ENCODE measurements at regions not wholly inside any gene's neighbourhood (a gene's known extent, or its start where the extent isn't known, plus 50 kb on each side); places are given as distances from the start of the nearest gene placed in this dataset.
"Not testable (repeated sequence)": the region's sequence is repeated elsewhere in the genome, so short reads cannot be mapped to it uniquely, and the experiment has no call there.

DNA sequence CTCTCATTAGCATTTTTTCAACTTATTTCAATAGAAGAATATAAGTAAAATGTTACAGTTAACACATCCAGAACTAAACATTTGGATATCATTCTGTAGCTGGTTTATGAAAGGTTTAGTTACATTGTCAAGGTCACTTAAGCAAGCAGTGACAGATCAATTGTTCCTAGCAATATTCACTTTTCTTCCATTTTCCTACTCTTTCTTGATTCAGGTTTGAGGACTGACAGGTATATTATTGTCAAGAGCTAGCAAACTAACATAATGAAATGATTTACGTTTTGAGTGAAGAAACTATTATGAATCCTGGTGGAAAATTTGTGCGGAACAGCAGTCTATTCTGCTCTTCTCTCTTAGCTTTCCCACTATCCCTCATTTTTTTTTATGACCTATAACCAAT, 220.4 kb upstream of the ADGRL4 start:
- no peak for DNase-seq (ENCODE audit: low spot score)

DNA sequence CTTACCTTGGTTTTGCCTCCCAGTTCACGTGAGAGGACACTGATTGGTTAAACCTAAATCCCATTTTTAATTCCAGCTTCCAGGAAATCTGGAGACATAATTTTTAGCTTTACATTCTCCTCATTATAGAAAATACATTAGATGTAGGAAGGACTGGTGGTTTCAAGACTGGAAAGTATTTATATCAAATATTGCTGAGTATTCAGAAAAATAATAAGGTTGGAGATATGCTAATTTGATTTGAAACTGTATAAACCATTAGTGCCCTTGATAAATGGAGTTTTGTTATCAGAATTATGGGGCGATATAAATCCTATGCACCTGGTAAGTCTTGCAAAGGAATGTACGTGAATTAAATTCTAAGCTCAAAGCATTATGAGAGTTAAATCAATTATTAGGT, 218.0 kb upstream of the ADGRL4 start:
- DNase-seq (ENCODE audit: low spot score): no peak

DNA sequence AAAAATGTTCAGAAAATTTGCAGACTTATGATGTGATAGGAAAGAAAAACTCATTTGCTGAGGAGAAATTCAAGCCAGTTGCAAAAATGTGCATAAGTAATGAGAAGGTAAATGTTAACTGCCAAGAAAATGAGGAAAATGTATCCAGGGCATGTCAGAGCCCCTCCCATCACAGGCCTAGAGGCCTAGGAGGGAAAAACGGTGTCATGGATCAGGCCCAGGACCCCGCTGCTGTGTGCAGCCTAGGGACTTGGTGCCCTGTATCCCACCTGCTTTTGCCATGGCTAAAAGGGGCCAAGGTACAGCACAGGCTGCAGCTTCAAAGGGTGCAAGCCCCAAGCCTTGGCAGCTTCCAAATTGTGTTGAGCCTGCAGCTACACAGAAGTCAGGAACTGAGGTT, 214.0 kb upstream of the ADGRL4 start:
- DNase-seq (ENCODE audit: low spot score): no peak

DNA sequence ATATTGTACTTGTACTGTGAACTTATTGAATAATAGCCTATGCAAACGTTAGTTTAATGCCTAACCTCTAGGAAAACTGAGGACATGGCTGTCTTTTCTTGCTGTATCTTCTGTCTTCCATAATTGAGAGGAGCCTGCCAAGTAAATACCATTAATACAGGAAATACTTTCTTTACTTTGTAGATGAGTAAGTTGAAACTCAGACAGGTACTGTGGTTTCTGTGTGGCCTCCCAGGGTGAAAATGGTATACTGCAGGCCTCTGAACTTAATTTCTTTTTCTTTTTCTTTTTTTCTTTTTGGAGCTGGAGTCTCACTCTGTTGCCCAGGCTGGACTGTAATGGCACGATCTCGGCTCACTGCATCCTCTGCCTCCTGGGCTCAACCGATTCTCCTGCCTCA, 208.8 kb upstream of the ADGRL4 start:
- DNase-seq (ENCODE audit: low spot score): no peak

DNA sequence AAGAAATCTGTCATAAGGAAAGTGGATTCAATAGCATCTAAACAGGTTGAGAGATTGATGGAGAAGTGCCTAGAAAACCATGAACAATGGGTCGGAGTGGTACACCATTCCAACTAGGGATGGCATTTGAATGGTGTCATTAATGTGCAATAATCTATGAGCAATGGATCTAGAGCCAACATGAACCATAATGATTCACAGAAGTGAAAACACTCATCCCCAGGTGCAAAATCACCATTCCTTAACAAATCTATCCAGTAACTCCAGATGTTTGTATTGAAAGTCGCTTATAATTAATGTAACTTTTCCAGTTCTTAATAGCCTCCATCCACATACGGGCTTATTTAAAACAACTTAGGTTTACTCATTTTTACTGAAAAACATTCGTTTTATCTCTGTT, 201.3 kb upstream of the ADGRL4 start:
- DNase-seq (ENCODE audit: low spot score): no peak

DNA sequence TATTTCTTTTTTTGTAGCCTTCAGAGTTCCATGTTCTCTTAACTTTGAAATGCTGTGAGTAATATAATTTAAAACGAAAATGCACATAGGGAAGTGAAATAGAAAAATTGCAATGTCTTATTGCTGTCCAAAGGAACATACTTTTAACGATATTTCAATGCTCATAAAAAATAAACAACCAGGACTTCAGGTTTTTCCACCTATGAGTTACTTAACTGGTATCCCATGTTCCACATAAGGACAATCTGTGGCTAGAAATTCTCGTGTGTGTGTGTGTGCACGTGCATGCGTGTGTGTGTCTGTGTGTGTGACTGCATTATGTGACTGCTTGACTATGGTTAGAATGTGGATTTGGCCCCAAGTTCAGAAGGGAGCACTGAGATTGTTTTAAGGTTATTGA, 200.8 kb upstream of the ADGRL4 start:
- DNase-seq (ENCODE audit: low spot score): no peak

DNA sequence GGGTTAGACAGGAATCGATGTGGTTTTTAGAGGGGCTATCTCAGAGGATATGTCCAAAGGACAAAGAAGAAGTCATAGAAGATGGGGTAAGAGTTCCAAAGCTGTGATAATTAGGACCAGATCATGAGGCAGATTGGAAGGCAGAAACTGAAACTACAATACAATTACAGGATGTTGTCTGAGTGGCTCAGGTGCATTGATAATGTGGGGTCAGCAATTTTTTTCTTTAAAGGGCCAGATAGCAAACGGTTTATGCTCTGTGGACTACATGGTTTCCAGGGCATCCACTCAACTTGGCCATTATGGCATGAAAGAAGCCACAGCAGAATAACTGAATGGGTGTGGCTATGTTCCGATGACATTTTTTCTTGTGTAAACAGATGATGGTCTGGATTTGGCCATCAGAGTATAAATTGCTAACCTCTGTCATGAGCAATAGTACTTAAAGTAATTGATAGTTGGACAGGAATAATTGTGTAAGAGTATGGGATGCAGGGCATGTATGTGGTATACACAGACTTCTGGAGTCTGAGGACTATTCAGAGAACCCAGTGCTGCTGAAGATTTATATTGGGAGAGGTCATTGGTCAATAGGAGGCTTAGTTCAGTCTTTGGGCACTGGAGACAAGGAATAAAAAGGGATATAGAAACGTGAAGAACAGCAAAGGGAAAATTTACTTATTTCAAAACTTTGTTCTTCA, 198.4 kb upstream of the ADGRL4 start:
- no peak for DNase-seq (ENCODE audit: low spot score)

DNA sequence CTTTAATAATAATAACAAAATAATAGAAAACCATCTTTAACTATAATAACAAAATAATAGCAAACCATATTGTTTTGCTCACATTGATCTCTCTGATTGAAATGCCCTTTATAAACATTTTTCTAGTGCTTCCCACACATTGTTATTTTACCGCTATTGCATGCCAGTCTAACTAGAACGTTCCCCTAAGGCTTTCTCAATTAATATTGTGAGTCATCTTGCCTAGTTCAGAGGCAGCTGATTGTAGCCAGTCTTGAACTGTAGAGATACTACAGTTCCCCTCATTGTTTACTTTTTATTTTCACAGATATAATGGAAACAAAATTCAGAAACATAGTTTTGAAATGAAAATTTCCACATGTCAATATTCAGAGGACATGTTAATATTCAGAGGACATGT, 192.3 kb upstream of the ADGRL4 start:
- no peak for DNase-seq (ENCODE audit: low spot score)

DNA sequence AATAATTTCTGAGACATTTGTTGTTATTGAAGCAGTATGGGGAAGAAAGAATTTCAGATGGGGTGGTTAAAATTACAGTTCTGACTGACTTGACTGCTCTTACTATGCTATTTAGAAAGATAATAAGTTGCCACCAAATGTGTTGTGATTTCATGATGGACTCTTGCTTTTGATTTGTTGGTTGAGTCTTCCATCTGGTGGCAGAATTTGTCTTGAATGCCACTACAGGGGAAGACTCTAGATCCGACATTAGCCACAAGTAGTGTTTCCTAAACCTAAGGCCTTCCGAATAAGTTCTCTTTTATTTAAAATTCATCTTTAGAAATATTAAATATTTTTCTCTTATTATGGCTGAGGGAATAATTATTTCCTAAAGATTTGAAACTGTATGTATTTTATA, 190.9 kb upstream of the ADGRL4 start:
- DNase-seq (ENCODE audit: low spot score): peak; percentile 0

DNA sequence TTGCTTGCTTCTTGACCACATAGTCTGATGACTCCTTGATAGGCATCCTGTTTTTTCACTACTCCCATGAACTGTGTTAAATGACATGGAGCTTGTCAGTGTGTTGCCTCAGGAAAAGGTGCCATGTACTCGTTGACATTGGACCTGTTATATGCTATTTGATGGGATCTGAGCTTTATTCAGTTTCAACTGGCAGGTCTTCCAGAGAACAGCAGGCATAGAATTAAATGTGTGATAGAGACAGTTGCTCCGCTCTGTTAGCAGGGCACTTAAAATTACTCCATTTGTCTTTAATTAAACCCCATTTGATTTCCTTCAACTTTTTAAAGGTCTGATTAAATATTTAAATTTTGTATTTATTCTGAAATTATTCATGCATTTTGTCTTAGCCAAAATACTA, 189.7 kb upstream of the ADGRL4 start:
- no peak for DNase-seq (ENCODE audit: low spot score)

DNA sequence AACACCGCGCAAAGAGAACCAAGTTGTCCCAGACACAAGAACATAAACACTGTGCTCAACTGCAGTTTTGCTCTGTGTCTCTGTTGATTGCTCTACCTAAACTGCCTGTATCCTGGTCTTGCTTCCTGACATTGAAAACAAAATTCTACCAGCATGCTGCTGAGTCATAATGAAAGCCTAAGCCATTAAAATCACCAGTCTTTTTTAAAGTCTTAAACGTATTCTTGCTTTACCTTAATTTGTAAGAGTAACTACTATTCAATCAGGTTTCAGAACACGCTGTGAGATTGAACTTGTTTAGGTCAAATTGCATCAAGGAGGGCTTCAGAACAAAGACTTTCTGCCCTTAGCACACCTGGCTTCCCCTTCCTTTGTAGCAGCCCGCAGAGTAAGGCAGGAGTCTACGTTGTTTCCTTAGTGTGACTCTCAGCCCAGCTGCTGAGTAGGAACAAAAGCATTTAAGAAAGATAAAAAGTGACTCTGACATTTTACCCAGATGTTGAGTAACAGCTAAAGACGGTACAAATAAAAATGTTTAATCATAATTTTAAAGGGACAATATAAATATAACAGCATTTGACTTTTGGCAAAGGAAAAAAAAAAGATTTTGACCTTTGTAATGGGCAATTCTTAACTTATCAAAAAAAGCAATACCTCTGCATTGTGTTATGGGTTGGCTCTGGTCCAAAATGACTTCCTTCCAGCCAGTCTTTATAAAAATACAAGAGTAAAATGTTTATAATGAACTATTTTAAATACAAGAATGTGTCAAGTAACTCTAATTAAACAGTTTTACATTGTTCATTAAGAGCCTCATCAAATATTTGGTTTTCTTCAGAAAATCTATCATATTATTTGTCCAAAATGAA, 186.9 kb upstream of the ADGRL4 start:
- DNase-seq (ENCODE audit: low spot score): no peak

DNA sequence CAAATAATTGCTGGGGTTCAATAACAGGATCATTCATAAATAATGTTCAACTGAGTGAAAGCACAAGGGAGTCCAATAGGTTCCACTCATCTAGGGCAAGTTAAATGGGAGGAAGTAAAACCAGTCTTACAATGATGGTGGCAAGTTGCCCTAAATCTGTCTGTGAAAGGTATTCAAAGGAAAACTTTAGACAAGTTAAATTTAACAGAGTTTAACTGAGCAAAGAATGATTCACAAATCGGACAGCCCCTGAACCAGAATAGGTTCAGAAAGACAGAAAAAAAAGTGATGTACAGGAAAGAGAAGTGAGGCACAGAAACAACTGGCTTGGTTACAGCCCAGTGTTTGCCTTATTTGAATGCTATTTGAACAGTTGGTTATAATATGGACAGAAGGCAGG, 183.5 kb upstream of the ADGRL4 start:
- no peak for DNase-seq (ENCODE audit: low spot score)

DNA sequence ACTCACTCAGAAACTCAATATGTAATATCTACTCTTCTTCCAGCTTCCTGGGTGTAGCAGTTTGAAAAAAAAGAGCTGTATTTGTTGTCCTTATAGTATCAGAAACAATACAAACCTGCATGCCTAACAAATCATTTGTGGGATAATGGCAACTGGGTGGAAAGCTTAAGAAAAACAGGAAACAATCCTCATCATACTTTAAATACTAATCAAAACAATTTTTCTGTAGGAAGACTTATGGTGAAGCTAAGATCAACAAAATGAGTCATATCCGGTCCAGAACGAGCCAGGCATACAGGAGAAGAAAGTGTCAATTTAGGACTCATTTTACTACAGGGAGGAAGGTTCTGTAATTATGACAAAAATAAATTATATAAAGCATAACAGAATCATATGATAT, 181.8 kb upstream of the ADGRL4 start:
- DNase-seq (ENCODE audit: low spot score): no peak

DNA sequence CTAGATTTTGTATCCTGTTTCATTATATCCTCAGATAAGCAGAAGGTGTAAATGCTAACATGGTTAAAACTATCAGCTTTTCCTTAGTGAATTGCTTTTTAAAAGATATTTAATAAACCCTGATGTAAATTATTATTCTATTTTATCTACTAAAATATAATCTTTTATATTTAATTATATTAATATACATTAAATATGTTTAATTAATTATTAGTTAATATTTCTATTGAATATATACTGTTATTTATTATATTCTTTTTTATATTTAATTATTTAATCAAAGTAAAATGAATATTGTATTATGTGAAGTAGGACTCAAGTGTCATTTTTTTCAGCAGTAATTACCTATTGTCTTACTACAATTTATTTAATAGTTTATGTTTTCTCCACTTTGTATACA, 179.7 kb upstream of the ADGRL4 start:
- no peak for DNase-seq (ENCODE audit: low spot score)

DNA sequence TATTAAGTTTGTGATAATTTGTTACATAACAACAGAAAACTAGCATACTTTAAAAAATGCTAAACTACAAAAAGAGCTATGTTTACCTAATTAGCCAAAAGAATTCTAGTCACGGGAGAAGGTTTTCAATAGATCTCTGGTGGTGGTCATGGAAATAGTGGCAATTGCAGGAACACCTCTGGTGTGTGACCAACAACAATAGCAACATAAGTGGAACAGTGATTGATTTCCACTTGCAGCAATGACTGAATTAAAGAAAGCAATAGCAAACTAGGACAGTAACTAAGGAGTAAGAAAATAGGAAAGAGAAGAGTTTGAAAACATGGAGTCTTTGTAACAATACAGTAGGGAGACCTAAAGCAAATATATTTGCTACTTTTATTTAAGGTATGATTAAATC, 171.3 kb upstream of the ADGRL4 start:
- DNase-seq (ENCODE audit: low spot score): no peak

DNA sequence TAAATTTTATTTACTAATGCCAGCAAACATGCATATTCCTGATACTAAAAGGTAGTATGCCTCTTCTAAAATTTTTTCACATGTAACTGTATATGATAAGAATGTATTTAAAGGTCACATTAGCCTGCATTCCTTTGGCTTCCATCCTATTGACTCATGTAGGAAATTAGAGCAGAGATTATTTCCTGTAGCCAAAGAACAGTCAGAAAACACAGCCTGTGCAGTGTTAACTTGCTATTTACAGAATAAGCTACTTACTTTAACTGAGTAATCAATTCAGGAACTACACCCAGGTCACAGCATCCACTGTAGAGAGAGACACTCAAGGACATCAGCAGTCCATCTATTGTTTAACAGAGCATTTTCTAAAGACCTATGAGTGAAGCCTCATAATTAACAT, 154.5 kb upstream of the ADGRL4 start:
- no peak for DNase-seq (ENCODE audit: low spot score)

DNA sequence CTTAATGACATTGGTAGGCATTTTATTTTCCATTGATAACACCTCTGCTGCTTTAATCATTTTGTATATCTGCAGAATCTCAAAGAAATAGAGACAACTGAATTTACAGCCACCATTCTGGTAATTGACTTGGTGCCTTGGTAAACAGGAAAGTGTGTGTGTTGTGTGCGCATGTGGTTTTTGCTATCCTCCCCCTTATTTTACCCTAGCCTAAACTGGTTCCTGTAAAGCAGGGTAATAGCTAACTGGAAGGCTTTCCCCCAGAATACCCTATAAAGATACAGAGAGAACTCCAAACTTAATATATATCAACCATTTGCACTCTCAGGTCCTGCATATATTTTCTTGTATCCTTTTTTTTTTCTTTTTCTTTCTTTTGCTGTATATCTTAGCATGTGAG, 149.5 kb upstream of the ADGRL4 start:
- DNase-seq (ENCODE audit: low spot score): no peak

DNA sequence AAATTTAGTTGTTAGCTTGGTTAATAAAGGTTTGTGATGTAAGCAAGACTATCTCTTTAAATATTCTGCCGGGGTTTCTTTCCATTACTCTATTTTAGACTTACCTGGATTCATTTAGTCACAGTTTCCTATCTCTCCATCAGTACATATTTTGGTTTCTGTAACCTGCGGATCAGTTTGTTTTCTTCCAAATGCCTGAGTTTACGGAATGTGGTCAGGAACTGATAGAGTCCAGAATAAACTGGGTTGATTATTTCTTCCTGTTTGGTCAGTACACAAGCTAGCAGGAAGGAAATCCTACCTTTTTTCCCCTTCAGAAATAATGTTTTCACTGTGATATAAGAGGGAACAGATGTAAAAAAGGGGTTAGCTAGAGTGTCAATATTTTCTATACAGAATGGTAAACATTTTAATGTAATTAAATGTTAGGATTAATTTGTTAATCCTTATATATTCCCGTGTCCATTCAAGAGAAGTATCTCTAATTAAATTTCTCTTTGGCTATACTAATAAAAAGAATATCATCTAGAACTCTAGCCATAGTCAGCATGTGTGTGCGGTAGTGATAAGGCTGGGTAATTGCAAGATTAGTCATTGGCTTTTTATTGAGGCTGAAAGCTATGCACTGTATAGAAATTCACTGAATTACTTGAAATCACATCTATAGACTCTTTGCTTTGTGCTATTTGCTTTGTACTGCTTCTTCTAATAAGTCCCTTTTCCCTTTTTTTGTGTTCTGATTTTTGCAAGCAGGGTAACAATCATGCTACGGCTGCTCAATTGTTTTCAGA, 144.7 kb upstream of the ADGRL4 start:
- no peak for DNase-seq (ENCODE audit: low spot score)

DNA sequence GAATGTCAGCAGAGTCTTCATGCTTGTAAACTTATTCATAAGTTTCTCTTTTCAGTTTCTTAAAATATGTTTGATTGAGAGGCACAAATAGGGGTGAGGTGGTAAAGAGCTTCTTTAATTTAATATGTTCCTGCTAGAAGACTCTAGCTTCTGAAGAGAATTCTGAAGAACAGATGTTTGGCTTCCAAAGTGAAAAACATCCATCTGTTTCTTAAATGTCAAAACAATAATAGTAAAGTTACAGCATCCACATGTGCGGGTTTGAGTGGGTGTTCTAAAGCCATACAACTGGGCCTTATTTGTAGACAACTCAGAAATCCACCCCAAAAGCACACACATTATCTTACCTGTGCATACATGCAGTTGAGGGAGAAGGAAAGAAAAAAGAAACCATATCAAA, 144.0 kb upstream of the ADGRL4 start:
- DNase-seq (ENCODE audit: low spot score): no peak

DNA sequence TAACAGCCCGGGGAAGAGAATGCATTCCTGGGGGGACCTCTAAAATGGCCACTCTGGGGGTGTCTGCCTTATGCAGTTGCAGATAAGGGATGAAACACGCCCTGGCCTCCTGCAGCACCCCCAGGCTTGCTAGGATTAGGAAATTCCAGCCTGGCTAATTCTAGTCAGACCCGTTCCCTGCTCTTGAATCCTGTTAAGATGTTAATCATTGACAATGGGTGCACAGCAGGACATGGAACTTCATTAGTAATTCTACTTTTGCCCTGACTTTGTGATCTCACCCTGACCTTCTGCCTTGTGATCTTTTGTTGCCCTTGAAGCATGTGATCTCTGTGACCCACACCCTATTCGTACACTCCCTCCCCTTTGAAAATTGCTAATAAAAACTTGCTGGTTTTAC, 131.7 kb upstream of the ADGRL4 start:
- not testable (repeated sequence) for DNase-seq (ENCODE audit: low spot score)

DNA sequence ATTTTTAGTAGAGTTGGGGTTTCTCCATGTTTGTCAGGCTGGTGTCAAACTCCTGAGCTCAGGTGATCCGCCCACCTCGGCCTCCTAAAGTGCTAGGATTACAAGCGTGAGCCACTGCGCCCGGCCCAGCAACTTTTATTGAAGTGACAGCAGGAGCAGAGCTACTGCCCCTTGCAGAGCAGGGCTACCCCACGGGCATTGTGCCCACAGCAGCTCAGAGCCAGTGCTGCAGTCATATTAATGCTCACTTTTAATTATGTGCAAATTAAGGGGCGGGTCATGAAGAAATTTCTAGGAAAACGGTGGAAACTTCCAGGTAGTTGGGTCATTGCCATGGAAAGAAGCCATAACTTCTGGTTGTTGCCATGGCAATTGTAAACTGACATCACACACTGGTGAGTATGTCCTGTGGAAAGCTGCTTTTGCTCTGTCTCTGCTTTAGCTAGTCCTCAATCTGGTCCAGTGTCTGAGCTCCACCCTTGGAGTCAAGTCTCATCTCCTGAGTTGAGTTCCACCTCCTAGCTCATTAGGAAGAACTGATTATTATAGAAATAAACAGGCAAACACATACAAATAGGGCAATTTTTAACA, 127.3 kb upstream of the ADGRL4 start:
- no peak for DNase-seq (ENCODE audit: low spot score)

DNA sequence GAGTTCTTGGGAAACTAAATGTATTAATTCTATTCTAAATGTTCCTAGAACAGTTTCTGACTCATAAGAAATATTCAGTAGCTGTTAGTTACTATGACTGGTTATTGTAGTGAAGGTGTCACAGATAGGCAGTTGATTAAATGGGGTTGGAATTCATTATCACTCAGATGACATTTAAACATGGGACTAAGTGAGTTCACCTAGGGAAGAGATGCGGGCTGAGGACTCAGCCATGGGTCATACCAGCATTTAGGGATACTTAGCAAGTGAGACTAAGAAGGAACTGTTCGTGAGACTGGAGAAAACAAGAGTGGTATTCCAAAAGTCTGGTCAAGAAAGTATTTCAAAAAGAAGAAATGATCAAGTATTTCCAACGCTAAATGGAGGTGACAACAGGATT, 125.1 kb upstream of the ADGRL4 start:
- DNase-seq (ENCODE audit: low spot score): no peak

DNA sequence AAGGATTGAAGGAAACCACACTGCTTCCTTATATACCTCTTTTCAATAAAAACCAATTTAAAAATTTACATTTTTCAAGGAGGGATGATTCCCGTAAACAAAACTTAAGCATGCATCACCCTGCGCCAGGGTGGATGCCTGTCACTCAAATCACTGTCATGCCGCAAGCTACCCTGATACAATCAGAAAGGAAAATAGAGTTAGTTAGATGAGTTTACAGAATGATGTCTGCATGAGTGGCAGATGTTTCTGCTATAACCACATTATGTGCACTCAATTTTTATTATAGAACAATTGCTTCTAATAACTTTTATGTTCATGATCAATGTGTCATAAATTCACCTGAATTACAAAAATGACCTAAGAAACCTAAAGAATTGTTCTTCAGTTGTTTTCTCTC, 123.4 kb upstream of the ADGRL4 start:
- no peak for DNase-seq (ENCODE audit: low spot score)
